Pons (tissue), 1 donor: ENCODE measurements at regions not wholly inside any gene's neighbourhood (a gene's known extent, or its start where the extent isn't known, plus 50 kb on each side); places are given as distances from the start of the nearest gene placed in this dataset.
"Not testable (repeated sequence)": the region's sequence is repeated elsewhere in the genome, so short reads cannot be mapped to it uniquely, and the experiment has no call there.

Experiments
- DNase-seq: peaks from one replicate; pipeline ENCODE4 v3.0.0-alpha.2; 2016; ENCODE audit warnings: low spot score

DNA sequence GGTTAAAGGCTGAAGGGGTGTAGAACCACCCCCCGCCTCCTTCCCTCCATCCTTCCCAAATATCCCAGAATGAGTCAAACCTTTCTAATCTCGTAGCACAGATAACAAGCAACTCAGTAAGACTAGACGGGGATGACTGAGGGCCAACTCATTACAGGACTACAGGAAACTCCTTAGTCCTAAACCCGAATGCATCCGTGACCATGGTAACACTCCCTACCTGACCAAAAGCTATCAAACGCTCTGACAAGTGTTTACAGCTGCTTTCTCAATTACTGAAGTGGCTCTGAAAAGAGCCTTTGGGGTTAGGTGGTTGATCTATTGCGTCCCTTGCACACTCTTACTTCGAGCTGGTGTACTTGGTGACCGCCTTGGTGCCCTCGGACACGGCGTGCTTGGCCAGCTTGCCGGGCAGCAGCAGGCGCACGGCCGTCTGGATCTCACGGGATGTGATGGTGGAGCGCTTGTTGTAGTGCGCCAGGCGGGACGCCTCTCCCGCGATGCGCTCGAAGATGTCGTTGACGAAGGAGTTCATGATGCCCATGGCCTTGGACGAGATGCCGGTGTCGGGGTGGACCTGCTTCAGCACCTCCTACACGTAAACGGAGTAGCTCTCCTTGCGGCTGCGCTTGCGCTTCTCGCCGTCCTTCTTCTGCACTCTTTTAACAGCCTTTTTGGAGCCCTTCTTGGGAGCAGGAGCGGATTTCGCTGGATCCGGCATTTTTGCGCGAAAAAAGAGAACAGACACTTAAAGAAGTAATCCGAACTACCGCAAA lies 67.4 kb downstream of the FAM72B start:
- not testable (repeated sequence) for DNase-seq

DNA sequence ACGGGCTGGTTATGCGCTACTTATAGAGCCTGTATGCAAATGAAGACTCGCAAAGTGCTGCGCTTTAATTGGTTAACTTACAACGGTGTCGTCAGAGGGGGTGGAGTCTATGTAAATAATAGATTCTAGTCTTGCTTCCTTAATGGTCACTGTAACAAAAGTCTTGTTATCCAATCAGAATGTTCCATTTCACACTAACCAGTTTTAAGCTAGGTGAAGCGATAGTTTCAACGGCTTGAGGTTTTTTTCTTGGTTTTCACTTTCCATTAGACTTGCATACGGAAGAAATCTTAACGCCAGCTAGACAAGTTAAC lies 66.9 kb downstream of the FAM72B start:
- DNase-seq: not testable (repeated sequence)

DNA sequence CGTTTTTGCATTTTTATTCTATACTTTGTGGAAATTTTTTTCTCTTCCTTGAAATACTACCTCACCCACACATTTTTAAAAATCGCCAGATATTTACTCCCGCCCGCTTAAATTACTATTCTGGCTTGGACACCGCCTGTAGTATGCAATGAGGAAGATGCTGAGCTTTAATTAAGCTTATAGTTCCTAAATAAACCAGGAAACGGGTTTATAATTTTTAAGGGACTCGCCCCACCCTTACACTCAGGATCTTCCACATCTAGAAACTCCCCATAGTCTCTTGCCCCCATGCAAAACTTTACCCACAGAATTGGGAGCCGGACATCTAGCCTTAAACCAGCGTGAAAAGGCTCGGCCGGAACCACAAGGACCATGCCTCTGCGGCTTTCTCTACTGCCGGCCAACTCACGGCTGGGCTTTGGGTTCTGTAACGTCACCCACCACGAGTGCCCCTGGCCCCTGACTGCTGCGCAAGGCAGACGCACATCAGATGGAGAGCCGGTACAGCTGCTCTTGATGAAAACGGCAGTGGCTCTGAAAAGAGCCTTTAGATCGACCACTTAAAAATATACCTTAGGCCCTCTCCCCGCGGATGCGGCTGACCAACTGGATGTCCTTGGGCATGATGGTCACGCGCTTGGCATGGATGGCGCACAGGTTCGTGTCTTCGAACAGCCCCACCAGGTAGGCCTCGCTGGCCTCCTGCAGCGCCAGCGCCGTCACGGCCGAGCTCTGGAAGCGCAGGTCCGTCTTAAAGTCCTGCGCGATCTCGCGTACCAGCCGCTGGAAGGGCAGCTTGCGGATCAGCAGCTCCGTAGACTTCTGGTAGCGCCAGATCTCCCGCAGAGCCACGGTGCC lies 66.3 kb downstream of the FAM72B start:
- DNase-seq: not testable (repeated sequence)
